SK-N-SH (cell line): ENCODE measurements at regions not wholly inside any gene's neighbourhood (a gene's known extent, or its start where the extent isn't known, plus 50 kb on each side); places are given as distances from the start of the nearest gene placed in this dataset.

ENCODE experiments used
- CTCF ChIA-PET: fragments of 300-600, 350-600 bp; formaldehyde crosslinking; extraction: SDS; loops from one replicate; lab custom pipeline; 2021; lab: Yijun Ruan, JAX
- POLR2A ChIA-PET: fragments of 350-600 bp; sonication (Branson Sonifier 250); formaldehyde crosslinking; extraction: SDS; loops from one replicate; lab custom pipeline; 2020; ENCODE audit warnings: antibody characterized with exemption, inconsistent platforms; lab: Yijun Ruan, JAX
- DNase-seq: peaks from one replicate; pipeline ENCODE4 v3.0.0; 2012
- H2AFZ ChIP-seq: fragments of 200-600 bp; sonication (generic); 2 replicates; pipeline ENCODE4 v1.8.1; 2016; ENCODE audit warnings: antibody characterized with exemption, mild to moderate bottlenecking, low read depth
- H3F3A ChIP-seq: fragments of 200-600 bp; sonication (generic); replicated peaks from 2 replicates; pipeline ENCODE3; 2016; ENCODE audit warnings: antibody characterized with exemption, mild to moderate bottlenecking; ENCODE audit not compliant: insufficient read depth
- H3K27ac ChIP-seq, 2 experiments: fragments of 200-500 bp in 1 of 2; fragments of 200-600 bp in 1 of 2; sonication (Bioruptor generic) in 1 of 2; sonication (generic), shearing (Covaris generic) in 1 of 2; 2 replicates each; pipeline versions ENCODE4 v1.5.1 to v1.6.1; 2014 to 2016; ENCODE audit warnings: low read depth in 2 of 2, inconsistent platforms in 1 of 2, low read length in 1 of 2, mild to moderate bottlenecking in 1 of 2, mixed read lengths in 1 of 2
- H3K27me3 ChIP-seq: fragments of 200-600 bp; sonication (generic), shearing (Covaris generic); 2 replicates; pipeline ENCODE4 v1.6.1; 2016; ENCODE audit warnings: mixed run types; ENCODE audit not compliant: insufficient read depth
- H3K36me3 ChIP-seq, 2 experiments: fragments of 200-500 bp in 1 of 2; fragments of 200-600 bp in 1 of 2; sonication (Bioruptor generic) in 1 of 2; sonication (generic) in 1 of 2; replicated peaks in 1 of 2; 2 replicates each; pipeline versions ENCODE3 to v1.5.1; 2014 to 2016; ENCODE audit warnings: low read length in 1 of 2, mild to moderate bottlenecking in 1 of 2; ENCODE audit not compliant: insufficient read depth in 2 of 2, control insufficient read depth in 1 of 2
- H3K4me1 ChIP-seq, 2 experiments: fragments of 200-500 bp in 1 of 2; fragments of 200-600 bp in 1 of 2; sonication (Bioruptor generic) in 1 of 2; sonication (generic), shearing (Covaris generic) in 1 of 2; 2 replicates each; pipeline versions ENCODE4 v1.5.1 to v1.6.1; 2014 to 2016; ENCODE audit warnings: low read depth in 1 of 2, low read length in 1 of 2, mixed run types in 1 of 2; ENCODE audit not compliant: insufficient read depth in 2 of 2, control insufficient read depth in 1 of 2
- H3K4me2 ChIP-seq: fragments of 200-600 bp; sonication (generic), shearing (Covaris generic); 2 replicates; pipeline ENCODE4 v1.6.1; 2017; ENCODE audit warnings: mixed run types
- H3K4me3 ChIP-seq, 2 experiments: fragments of 200-500 bp in 1 of 2; fragments of 200-600 bp in 1 of 2; sonication (Bioruptor generic) in 1 of 2; sonication (generic), shearing (Covaris generic) in 1 of 2; 2 replicates each; pipeline versions ENCODE4 v1.5.1 to v1.8.1; 2014 to 2016; ENCODE audit warnings: low read depth in 2 of 2, inconsistent platforms in 1 of 2, low read length in 1 of 2, mild to moderate bottlenecking in 1 of 2, mixed read lengths in 1 of 2, moderate library complexity in 1 of 2
- H3K79me2 ChIP-seq: fragments of 200-600 bp; sonication (generic); 2 replicates; pipeline ENCODE4 v1.8.1; 2017; ENCODE audit warnings: mild to moderate bottlenecking; ENCODE audit not compliant: insufficient read depth
- H3K9ac ChIP-seq: fragments of 200-600 bp; sonication (generic); 2 replicates; pipeline ENCODE4 v1.6.1; 2017; ENCODE audit warnings: mixed run types
- H3K9me2 ChIP-seq: fragments of 200-600 bp; sonication (generic); 2 replicates; pipeline ENCODE4 v1.6.1; 2017; ENCODE audit warnings: mixed run types
- H3K9me3 ChIP-seq: fragments of 200-600 bp; sonication (generic); 2 replicates; pipeline ENCODE4 v1.6.1; 2017; ENCODE audit warnings: mixed run types, mild to moderate bottlenecking, moderate library complexity
- H4K20me1 ChIP-seq: fragments of 200-600 bp; sonication (generic); 2 replicates; pipeline ENCODE4 v1.6.1; 2017; ENCODE audit warnings: mild to moderate bottlenecking, mixed run types; ENCODE audit not compliant: insufficient read depth
- CHD2 ChIP-seq: fragments of 150-350 bp; IDR thresholded peaks from 2 replicates; pipeline ENCODE4 v1.6.1; 2018; ENCODE audit warnings: low read length; ENCODE audit not compliant: partially characterized antibody
- ELF1 ChIP-seq: IDR thresholded peaks from 2 replicates; pipeline ENCODE4 v1.4.0; 2012
- EP300 ChIP-seq, 2 experiments: IDR thresholded peaks; 2 replicates each; pipeline versions ENCODE4 v1.4.0 to v1.6.1; 2012; ENCODE audit warnings: borderline replicate concordance in 1 of 2, low read depth in 1 of 2, low read length in 1 of 2
- FOXM1 ChIP-seq: IDR thresholded peaks from 2 replicates; pipeline ENCODE4 v1.4.0; 2012; ENCODE audit warnings: low read depth, mild to moderate bottlenecking
- GABPA ChIP-seq: IDR thresholded peaks from 2 replicates; pipeline ENCODE4 v1.4.0; 2012; ENCODE audit warnings: low read depth, mild to moderate bottlenecking
- NRF1 ChIP-seq: IDR thresholded peaks from 2 replicates; pipeline ENCODE4 v1.6.1; 2012; ENCODE audit warnings: low read depth, mild to moderate bottlenecking, low read length
- RXRA ChIP-seq: IDR thresholded peaks from 2 replicates; pipeline ENCODE4 v1.4.0; 2012; ENCODE audit warnings: low read depth, mild to moderate bottlenecking, borderline replicate concordance
- SMC3 ChIP-seq: IDR thresholded peaks from 2 replicates; pipeline ENCODE4 v1.6.1; 2012; ENCODE audit warnings: low read depth, low read length, improper control_type of control experiment
- TEAD4 ChIP-seq: IDR thresholded peaks from 2 replicates; pipeline ENCODE4 v1.4.0; 2012; ENCODE audit warnings: mild to moderate bottlenecking, borderline replicate concordance; ENCODE audit not compliant: insufficient read depth
- USF1 ChIP-seq: IDR thresholded peaks from 2 replicates; pipeline ENCODE4 v1.4.0; 2012; ENCODE audit warnings: low read depth, borderline replicate concordance
- USF2 ChIP-seq: fragments of 150-350 bp; IDR thresholded peaks from 2 replicates; pipeline ENCODE4 v1.6.1; 2017; ENCODE audit warnings: antibody characterized with exemption, low read length, low read depth, borderline replicate concordance
- WGBS: methylation state at CpG from one replicate; pipeline ENCODE4 v1.1.6; 2017; ENCODE audit warnings: low lambda C conversion rate; 5-methylcytosine and 5-hydroxymethylcytosine counted together
- TF ChIP-seq, protein P1 (sequence below): fragments of 200-600 bp; sonication (generic); IDR thresholded peaks from 2 replicates; pipeline ENCODE4 v1.6.1; 2017; ENCODE audit warnings: antibody characterized with exemption, mild to moderate bottlenecking, moderate library complexity
- TF ChIP-seq, protein P2 (sequence below): fragments of 150-350 bp; IDR thresholded peaks from 2 replicates; pipeline ENCODE4 v1.6.1; 2016; ENCODE audit warnings: mild to moderate bottlenecking, low read depth, low read length
- TF ChIP-seq, protein P3 (sequence below): IDR thresholded peaks from 2 replicates; pipeline ENCODE4; 2012

GRCh38 chr10:33712825-33713224, 378.4 kb upstream of the NRP1 start (continued):
- no peak for TF ChIP-seq USF2
- TF ChIP-seq RXRA, result no peak
- no peak for TF ChIP-seq EP300 (IDR thresholded peaks at IDR 0.05; ENCODE audit: borderline replicate concordance in 1 of 2, low read depth in 1 of 2, low read length in 1 of 2)

- Histone ChIP-seq H3K27me3 (no peaks in the 10 kb centered on the region), H2AFZ (no peak overlapping the region), H3K27ac (no peak overlapping the region), H4K20me1 (no peaks in the 10 kb centered on the region), H3K4me2 (no peak overlapping the region), H3K9me3 (no peaks in the 10 kb centered on the region), H3K9me2 (no peaks in the 10 kb centered on the region), H3K4me3 (no peak overlapping the region), H3K9ac (no peak overlapping the region), H3K4me1 (no peaks in the 10 kb centered on the region; a peak in 1 of 4 replicates), H3F3A (no peaks in the 10 kb centered on the region), H3K36me3 (no peaks in the 10 kb centered on the region), H3K79me2 (no peaks in the 10 kb centered on the region)
- TF ChIP-seq RXRA (no peak), TEAD4 (no peak), EP300 (IDR thresholded peaks at IDR 0.05; ENCODE audit: borderline replicate concordance in 1 of 2, low read depth in 1 of 2, low read length in 1 of 2) (no peak), FOXM1 (no peak), USF1 (no peak), NRF1 (no peak), ELF1 (no peak), CHD2 (no peak), GABPA (no peak), SMC3 (no peak)
- TF ChIP-seq, protein P1, sequence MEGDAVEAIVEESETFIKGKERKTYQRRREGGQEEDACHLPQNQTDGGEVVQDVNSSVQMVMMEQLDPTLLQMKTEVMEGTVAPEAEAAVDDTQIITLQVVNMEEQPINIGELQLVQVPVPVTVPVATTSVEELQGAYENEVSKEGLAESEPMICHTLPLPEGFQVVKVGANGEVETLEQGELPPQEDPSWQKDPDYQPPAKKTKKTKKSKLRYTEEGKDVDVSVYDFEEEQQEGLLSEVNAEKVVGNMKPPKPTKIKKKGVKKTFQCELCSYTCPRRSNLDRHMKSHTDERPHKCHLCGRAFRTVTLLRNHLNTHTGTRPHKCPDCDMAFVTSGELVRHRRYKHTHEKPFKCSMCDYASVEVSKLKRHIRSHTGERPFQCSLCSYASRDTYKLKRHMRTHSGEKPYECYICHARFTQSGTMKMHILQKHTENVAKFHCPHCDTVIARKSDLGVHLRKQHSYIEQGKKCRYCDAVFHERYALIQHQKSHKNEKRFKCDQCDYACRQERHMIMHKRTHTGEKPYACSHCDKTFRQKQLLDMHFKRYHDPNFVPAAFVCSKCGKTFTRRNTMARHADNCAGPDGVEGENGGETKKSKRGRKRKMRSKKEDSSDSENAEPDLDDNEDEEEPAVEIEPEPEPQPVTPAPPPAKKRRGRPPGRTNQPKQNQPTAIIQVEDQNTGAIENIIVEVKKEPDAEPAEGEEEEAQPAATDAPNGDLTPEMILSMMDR, result no peak
- TF ChIP-seq, protein P2, sequence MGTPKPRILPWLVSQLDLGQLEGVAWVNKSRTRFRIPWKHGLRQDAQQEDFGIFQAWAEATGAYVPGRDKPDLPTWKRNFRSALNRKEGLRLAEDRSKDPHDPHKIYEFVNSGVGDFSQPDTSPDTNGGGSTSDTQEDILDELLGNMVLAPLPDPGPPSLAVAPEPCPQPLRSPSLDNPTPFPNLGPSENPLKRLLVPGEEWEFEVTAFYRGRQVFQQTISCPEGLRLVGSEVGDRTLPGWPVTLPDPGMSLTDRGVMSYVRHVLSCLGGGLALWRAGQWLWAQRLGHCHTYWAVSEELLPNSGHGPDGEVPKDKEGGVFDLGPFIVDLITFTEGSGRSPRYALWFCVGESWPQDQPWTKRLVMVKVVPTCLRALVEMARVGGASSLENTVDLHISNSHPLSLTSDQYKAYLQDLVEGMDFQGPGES, result no peak
- TF ChIP-seq, protein P3, sequence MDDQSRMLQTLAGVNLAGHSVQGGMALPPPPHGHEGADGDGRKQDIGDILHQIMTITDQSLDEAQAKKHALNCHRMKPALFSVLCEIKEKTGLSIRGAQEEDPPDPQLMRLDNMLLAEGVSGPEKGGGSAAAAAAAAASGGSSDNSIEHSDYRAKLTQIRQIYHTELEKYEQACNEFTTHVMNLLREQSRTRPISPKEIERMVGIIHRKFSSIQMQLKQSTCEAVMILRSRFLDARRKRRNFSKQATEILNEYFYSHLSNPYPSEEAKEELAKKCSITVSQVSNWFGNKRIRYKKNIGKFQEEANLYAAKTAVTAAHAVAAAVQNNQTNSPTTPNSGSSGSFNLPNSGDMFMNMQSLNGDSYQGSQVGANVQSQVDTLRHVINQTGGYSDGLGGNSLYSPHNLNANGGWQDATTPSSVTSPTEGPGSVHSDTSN, result no peak
- POLR2A ChIA-PET, result no interaction called here
- 92% methylated on average over 5 of the region's 5 CpGs for WGBS
- CTCF ChIA-PET, result no interaction called here
- DNase-seq, result no peak
Measured at GRCh38 chr10:33710006-33710405, 375.5 kb upstream of the NRP1 start.
